HG03354 (cell line): ENCODE measurements at regions not wholly inside any gene's neighbourhood (a gene's known extent, or its start where the extent isn't known, plus 50 kb on each side); places are given as distances from the start of the nearest gene placed in this dataset.
"Not testable (repeated sequence)": the region's sequence is repeated elsewhere in the genome, so short reads cannot be mapped to it uniquely, and the experiment has no call there.

ENCODE experiments used
- ATAC-seq: cut with Tn5 transposase; IDR thresholded peaks from one replicate; pipeline ENCODE4 v1.9.1; 2021; ENCODE audit warnings: mild to moderate bottlenecking; ENCODE audit not compliant: unreplicated experiment, poor library complexity, severe bottlenecking

DNA sequence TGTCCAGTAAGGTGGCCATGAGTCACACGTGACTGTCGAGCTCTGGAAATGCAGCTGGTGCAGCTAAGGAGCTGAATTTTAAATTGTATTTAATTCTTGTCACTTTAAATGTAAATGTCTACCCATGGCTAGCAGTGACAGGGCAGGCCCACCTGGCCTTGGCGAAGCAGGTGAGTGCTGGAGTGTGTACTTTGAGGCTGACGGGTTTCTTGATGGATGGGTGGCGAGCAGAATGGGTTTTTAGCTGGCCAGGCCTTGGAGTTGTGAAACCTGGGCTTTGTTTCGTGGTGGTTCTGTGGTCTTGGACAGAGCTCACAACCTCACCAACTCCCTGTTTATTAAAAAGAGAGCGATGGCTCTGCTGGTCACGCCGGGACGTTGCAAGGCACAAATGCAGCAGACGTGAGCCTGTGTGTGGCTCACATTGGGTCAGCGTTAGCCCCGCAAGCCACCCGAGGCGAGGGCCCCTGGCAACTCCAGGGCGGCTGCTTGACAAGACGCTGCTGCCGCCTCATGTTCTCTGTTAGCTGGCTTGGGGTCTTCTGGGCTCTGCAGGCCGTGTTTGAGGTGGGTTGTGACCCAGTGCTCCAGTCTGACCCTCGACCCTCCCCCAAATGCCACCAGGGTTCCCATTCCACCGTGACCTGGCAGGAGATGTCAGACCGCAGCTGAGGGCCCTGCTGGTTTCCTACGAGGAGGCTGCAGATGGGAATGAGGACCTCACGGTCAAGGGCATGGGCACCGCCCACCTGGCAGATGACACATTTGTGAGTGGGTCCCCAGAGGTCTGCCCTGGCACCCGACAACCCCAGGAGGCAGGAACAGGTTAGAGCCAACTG lies 184.1 kb upstream of the ZNF469 start:
- not testable (repeated sequence) for ATAC-seq

DNA sequence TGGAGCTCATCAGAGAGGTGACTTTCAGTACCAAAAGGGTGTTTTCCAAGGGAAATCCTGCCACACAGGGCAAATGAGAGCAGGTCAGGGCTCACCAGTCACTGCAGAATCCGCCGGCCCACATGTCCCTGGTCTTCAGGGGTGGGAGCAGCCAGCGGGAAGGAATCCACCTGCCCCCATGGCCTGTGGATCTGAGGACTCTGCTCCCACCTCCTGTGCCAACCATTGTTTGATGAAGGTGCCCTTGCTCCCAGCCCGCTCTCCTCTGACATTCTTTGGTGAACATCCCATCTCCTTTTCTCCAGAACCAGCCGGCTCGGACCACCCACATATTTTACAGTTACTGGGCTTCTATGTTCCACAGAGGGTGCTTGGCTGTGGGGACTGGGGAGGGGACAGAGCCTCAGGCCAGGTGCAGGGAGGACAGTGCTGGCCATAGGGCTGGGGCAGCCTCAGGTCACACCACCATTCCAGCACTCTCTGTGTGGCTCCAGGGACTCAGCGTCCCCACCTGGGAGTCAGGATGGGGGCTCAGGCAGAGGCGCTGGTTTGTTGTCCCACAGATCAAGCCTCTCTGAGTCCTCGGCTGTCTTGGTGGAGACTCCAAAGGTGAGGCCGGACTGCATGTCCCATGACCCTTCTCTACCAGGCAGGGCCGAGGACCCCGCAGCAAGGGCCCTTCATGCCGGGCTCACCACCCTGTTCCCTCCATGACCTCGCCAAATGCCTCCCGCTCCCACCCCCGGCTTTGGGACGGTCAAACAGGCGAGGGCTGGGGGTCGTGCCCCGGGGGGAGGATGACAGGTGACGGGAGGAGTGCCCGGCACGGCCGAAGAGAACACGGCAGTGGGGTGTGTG lies 183.2 kb upstream of the ZNF469 start:
- not testable (repeated sequence) for ATAC-seq

DNA sequence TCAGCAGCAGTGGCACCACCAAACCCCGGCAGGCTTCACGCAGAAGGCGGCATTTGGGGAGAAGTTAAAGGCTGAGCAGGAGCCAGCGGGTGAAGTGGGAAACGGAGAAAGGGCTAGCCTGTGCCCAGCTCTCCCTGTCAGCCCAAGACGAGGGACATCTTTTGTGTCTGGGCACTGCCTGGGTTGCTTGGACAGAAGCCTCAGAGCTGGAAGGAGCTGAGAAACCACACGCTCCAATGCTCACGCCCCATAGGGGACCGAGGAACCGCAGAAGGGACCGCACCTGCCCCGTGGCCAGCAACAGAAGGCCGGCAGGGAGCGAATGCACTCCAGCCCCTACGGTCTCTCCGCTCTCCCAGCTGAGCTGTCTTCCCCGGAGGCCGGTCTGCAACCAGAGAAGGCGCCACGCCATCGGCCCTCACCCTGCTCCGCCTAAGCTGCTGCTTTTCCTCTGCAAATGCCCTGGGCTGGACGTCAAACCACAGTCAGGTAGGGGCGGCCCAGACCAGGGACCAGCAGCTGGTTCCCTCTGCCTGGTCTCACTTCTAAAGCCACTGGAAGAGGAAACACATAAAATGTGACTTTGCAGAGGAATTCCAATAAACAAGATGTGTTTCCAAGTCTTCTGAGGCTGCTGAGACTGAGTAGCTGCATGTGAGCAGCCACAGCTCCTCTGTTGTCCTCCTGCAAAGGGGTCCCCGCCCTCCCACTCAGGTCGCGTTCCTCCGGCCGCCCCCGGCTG lies 182.4 kb upstream of the ZNF469 start:
- not testable (repeated sequence) for ATAC-seq

DNA sequence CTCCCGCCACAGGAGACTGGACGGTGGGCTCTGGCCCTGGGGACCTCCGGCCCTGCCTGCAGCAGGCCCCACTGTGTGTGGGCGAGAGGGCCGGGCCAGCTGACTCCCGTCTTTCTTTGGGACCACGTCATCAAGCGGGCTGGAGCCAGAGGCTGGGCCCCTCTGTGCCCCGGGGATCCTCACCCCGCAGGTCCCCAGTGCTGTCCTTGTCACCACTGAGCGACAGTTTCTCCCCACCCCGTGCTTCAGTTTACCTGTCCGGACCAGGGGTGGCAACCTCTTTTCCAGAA lies 181.9 kb upstream of the ZNF469 start:
- no peak for ATAC-seq

DNA sequence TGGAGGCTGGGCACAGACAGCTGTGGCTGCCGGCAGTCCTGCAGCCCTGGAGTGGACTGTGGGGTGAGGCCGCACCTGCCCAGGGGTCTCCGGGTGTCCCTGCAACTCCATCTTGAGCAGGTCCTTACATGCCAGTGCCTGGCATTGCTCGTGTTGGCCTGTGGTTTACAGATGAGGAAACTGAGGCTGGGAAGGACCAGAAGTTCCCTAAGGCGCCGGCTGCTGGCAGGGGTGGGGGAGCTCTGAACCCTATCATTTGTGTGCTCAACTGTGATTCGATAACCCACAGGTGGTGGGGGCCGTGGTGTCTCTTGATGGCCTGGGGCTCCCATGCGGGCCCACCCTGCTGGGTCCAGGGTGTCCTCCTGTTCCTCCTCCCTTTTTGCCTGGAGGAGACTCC lies 181.1 kb upstream of the ZNF469 start:
- ATAC-seq = not testable (repeated sequence)

DNA sequence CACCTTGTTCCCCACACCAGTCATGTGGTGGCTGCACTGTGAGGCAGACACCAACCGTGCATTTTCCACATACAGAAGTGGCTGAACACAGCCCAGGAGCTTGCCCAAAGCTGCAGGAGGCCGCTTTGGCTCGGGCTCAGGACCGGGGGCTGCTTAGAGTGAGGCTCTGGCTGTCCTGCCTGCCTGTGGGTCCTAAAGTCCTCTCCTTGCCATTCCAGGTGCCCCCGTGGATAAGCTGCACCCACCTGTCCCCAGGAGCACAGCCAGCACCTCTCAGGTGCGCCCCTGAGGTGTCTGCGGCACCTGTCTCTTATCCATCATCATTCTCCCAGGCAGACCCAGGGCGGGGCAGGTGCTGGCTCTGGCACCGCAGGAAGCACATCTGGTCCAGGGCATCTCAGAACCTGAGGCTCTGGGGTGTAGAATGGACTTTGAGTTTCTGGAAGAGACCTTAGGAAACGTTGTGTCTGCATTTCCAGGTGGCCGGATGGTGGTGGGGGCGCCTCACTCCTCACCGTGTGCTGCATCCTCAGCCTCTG lies 180.5 kb upstream of the ZNF469 start:
- no peak for ATAC-seq

DNA sequence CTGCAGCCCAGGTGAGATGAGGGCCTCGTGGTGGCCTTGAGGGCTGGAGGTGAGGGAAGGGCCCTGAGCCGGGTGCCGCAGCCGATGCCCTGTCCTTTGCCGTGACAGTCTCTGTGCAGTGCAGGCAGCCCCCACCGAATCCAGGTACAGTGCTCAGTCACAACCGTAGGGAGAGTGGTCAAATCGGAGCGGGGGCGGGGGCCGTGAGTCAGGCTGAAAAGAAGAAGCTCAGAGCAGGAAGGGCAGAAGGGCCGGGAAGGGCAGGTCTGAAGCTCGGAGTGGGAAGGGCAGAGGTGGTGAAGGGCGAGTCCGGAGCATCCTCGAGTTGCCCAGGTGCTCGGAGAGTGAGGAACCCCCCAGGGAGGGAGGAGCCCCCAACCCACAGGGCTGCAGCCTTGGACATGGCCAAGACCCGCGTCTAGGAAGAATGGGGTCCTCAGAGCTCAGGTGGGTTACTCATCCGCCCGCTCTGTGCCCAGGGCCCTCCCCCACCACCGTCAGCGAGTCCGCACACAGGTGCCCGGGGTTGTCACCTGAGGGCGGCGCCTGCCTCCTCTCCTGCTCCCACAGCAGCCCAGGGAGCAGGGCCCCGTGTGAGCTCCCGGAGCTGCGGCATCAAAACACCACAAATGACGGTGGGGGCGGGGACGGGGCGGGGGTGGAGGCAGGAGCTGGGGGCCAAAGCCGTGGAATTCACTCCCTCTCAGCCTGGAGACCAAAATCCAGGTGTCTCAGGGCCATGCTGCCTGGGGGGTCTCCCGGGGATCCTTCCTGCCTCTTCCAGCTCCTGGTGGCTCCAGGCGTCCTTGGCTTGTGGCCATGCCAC lies 179.7 kb upstream of the ZNF469 start:
- ATAC-seq = not testable (repeated sequence)

DNA sequence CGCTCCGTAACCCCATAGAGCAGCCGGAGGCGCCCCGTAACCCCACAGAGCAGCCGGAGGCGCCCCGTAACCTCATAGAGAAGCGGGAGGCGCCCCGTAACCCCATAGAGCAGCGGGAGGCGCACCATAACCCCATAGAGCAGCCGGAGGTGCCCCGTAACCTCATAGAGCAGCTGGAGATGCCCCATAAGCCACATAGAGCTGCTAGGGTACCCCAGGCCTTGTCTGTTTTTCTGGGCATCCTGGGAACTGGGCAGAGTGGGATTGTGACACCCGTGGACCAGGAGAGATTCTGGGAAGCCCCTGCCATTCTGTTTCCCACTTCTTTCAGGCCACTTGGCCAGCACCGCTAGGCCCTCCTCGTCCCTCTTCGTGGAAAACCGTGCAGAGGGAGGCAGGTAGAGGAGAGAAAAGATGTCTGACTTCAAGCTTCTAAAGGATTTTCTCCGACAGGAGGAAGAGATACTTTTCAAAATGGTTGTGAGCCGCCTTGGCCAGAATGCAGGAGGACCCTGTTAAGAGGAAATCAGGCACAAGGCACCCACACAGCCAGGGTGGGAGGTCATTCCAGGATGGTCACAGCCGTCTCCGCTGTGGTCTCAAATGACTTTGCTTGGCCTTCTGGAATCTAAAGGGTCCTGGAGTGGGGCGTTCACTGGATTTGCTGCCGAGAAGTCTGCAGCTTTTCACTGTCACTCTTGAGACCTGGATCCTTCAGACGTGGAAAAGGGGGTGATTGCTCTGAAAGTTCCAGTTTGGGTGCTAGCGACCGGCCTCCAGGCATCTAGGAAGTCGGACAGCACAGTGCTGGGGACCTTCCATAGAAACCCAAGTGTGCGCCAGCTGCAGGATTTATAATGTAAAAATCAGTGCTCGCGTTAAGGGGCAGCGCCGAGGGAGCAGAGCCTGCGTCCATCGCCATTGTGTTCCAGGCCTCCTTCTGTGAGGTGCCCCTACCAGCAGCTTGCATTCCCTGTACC lies 178.3 kb upstream of the ZNF469 start:
- ATAC-seq = not testable (repeated sequence)

DNA sequence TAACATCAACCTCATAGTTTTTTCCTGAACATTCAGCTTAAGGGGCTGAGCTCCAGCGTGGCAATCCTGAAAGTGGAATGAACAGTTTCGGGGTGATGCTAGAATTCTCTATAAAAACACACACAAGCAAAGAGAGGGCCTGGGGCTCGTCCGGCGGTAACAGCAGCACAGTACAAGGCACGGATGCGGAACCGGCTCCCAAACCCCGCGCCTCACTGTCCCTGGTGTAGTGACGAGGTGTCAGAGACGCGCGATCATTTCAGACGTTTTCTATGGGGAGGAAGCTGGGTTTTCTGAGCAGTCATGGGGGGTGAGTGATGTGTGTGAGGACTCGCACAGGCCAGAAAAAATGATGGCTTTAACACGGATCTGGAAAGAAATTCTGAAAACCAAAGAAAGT lies 177.3 kb upstream of the ZNF469 start:
- not testable (repeated sequence) for ATAC-seq

DNA sequence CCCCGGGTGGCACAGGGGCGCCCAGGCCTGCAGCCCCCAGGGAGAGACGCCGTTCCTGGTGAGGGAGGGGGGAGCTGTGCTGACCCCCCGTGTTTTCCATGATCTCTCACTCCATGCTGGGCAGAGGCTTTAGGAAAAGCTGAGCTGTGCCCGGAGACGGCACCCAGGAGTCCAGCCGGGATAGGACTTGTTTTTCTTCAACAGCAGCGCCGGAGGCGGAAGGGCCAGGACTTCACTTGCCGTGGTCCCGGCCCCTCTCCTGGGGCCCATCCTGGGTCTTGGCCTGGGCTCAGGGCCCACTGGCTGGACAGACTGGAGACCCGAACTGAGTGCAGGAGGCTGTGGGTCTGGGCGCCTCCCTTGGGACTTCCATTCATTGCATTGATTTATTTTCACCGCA lies 176.8 kb upstream of the ZNF469 start:
- ATAC-seq = not testable (repeated sequence)

DNA sequence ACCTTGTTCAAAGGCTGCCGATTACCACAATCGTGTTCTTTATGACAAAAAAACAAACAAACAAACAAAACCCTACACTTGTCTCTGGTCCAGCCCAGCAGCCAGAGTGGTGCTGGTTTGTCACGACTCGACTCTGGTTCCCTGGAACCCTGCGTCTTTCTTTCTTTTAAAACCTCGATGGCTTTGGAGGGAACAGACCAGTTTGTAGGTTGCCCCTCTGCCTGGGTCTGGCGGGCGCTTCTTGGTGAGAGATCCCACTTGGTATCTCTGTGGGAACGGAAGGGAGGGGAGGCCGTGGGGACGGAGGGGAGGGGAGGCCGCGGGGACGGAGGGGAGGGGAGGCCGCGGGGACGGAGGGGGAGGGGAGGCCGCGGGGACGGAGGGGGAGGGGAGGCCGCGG lies 176.2 kb upstream of the ZNF469 start:
- not testable (repeated sequence) for ATAC-seq

DNA sequence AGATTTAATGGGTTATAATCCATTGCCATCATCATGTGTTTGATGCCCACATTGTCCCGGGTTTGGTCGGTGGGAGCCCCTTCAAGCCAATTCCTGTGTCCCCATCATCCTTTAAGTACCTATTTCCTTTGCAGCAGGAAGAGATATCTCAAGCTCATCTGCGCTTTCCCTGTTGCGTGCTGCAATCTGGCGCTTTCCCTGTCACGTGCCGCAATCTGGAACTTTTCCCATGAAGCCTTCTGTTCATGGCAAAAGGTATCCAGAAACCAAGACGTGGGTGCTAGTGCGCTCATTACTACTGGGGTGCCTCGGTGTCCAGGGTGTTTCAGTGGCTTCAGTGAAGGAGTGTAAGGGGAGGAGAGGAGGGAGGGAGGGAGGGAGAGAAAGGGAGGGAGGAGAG lies 174.6 kb upstream of the ZNF469 start:
- ATAC-seq = no peak

DNA sequence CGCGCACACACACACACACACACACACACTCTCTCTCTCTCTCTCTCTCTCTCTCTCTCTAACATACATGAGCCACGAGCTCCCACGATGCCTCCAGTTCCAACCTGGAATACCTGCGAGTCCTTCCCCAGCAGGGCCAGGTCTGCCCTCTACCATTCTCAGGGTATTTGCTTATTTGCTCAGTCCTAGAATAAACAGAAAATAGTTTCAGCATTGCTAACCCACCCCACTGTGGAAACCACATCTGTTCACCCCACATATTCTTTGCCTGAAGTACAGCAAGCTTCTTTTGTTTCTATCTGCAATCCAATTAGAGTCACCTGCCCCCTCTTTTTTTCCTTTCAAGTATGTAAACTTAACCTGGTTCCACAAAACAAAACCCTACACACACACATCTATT lies 174.0 kb upstream of the ZNF469 start:
- ATAC-seq = not testable (repeated sequence)

DNA sequence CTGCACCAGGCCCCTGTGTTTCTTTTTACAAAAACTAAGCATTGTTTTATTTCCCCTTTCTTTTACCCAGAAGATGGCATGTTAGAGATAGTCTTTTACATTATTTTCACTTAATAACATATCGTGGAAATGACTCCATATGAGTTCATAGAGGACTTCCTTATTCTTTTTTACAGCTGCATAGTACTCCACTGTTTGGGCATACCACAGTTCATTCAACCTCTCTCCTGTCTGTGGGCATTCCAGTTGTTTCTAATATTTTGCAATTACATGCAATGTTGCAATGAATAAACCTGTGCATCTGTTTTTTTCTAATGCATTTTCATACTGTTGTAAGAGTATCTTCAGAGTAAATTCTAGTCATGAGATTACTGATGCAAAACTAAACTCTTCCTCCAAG lies 173.2 kb upstream of the ZNF469 start:
- not testable (repeated sequence) for ATAC-seq

DNA sequence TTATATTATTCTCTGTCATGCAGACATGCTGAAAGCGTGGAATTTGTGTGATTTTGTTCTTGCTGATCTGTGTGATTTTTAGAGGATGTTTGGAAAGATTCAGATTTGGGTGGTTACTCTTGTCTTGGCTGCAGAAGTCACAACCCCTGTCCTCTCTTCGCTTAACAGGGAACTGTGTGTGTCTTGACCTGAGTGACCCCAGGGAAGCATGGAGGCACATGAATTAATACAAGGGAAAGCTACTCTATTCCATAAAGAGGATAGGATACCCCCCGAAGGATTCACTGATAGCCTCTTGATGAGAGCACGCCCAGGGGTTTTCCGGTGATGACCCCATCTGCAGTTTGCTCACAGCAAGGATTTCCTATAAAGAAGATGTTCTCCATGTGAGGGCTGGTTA lies 168.8 kb upstream of the ZNF469 start:
- ATAC-seq = not testable (repeated sequence)

DNA sequence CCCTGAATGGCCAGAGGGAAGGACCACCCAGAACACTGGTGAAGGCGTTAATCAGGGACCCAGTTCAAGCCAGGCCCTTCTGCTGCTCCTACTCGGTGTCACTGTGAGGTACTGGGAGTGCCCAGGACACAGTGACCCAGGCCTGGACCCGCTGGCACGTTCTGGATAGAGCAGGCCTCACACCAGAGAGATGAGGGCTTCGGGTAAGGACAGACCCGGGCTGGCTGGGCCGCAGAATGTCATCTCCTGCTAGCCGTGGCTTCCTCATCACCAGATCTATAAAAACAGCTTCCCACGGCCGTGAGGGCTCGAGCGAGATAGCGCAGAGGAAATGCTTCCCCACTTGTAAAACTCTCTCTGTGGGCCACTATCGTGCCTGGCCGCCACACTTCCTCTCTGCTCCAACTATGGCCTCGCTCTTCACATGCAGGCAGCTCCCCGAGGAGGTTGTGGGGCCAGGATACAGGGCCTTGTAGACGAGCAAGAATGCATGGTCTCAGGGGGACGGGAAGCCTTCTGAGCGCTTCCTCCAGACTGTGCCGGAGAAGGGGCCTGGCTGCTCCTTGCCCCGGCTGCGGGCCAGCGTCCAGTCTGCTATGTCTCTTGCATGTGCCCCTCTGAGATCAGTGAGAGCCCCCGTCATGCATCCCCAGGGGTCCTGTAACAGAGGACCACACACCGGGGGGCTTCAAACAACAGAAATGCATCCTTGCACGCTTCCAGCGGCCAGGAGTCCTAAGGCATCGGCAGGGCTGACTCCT lies 161.6 kb upstream of the ZNF469 start:
- not testable (repeated sequence) for ATAC-seq

DNA sequence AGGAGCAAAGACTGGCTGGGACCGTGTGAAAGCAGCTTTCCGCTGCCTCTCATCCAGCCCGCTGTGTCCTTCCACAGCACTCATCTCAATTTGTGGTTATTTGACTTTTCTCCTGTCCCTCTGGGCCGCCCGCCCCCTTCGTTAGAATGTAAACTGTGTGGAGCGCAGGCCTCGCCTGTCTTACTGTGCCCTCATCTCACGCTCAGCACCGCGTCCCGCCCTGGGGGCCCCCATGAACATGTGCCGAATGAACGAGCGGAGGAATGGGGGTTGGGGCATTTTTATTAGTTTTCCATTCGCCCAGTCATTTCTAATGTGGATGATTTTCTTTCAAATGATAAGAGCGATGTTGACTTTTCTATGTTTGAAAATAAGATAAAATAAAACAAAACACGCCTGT lies 159.1 kb upstream of the ZNF469 start:
- not testable (repeated sequence) for ATAC-seq
